Fibroblast of lung (primary cell): ENCODE measurements at regions not wholly inside any gene's neighbourhood (a gene's known extent, or its start where the extent isn't known, plus 50 kb on each side); places are given as distances from the start of the nearest gene placed in this dataset.

Experiments used
- CTCF ChIP-seq, 2 donors: IDR thresholded peaks in 1 of 2; conservative IDR thresholded peaks in 1 of 2; 1 replicate in 1 of 2; 2 replicates in 1 of 2; pipeline ENCODE4 v1.5.1; 2011 to 2012; ENCODE audit warnings: low read length in 2 of 2, control low read depth in 1 of 2, inconsistent platforms in 1 of 2, low read depth in 1 of 2, mild to moderate bottlenecking in 1 of 2
- EZH2 ChIP-seq: IDR thresholded peaks from 2 replicates; pipeline ENCODE4 v1.5.1; 2012; ENCODE audit warnings: low read length, control low read depth, mild to moderate bottlenecking; ENCODE audit errors: missing control alignments

GRCh38 chr21:20603236-20603635 is 395.0 kb upstream of the NCAM2 start:
- TF ChIP-seq EZH2 (no peak), CTCF (conservative IDR thresholded peaks at IDR 0.05 in 1 of 2, IDR thresholded peaks at IDR 0.05 in 1 of 2; ENCODE audit: low read depth in 1 of 2, low read length in 2 of 2) (no peak)
